GM23338 (cell line): ENCODE measurements at regions not wholly inside any gene's neighbourhood (a gene's known extent, or its start where the extent isn't known, plus 50 kb on each side); places are given as distances from the start of the nearest gene placed in this dataset.

Experiments used
- ATAC-seq: fragments of 200-7000 bp; cut with Tn5 transposase; 3 replicates; pipeline ENCODE4 v1.9.1; 2020
- DNase-seq: peaks from one replicate; pipeline ENCODE4 v3.0.0-alpha.2; 2015; ENCODE audit warnings: low spot score
- H2AFZ ChIP-seq: fragments of 200-600 bp; sonication (generic); 2 replicates; pipeline ENCODE4 v1.8.0; 2016; ENCODE audit warnings: antibody characterized with exemption, mild to moderate bottlenecking, moderate library complexity
- H3F3A ChIP-seq: fragments of 200-600 bp; sonication (generic); replicated peaks from 2 replicates; pipeline ENCODE4 v1.8.0; 2017; ENCODE audit warnings: antibody characterized with exemption, mixed run types, low read depth
- H3K27ac ChIP-seq: fragments of 200-600 bp; sonication (generic); 2 replicates; pipeline ENCODE4 v1.6.1; 2016; ENCODE audit warnings: low read depth
- H3K27me3 ChIP-seq: fragments of 200-600 bp; sonication (generic); 2 replicates; pipeline ENCODE4 v1.8.0; 2016; ENCODE audit warnings: mild to moderate bottlenecking, mixed run types, moderate library complexity; ENCODE audit not compliant: insufficient read depth
- H3K36me3 ChIP-seq: fragments of 200-600 bp; sonication (generic); 2 replicates; pipeline ENCODE4 v1.8.0; 2016; ENCODE audit warnings: mild to moderate bottlenecking; ENCODE audit not compliant: insufficient read depth
- H3K4me1 ChIP-seq: fragments of 200-600 bp; sonication (generic); 2 replicates; pipeline ENCODE4 v1.8.0; 2016; ENCODE audit warnings: mild to moderate bottlenecking, moderate library complexity; ENCODE audit not compliant: insufficient read depth
- H3K4me2 ChIP-seq: fragments of 200-600 bp; sonication (generic); 2 replicates; pipeline ENCODE4 v1.7.1; 2017; ENCODE audit warnings: mixed run types
- H3K4me3 ChIP-seq: fragments of 200-600 bp; sonication (generic); 2 replicates; pipeline ENCODE4 v1.6.1; 2016; ENCODE audit warnings: mixed run types
- H3K79me2 ChIP-seq: fragments of 200-600 bp; sonication (generic); replicated peaks from 2 replicates; pipeline ENCODE4 v1.8.0; 2017; ENCODE audit warnings: mild to moderate bottlenecking; ENCODE audit not compliant: insufficient read depth
- H3K9me2 ChIP-seq: fragments of 200-600 bp; sonication (generic); 2 replicates; pipeline ENCODE4 v1.8.0; 2017; ENCODE audit not compliant: insufficient read depth
- H4K20me1 ChIP-seq: fragments of 200-600 bp; sonication (generic); replicated peaks from 2 replicates; pipeline ENCODE4 v1.8.0; 2017; ENCODE audit warnings: mild to moderate bottlenecking; ENCODE audit not compliant: insufficient read depth
- H3K27ac Mint-ChIP-seq: 2 replicates; pipeline ENCODE4 v1.8.0; 2020; ENCODE audit warnings: inconsistent platforms, mild to moderate bottlenecking, moderate library complexity, mixed read lengths
- H3K27me3 Mint-ChIP-seq: 3 replicates; pipeline ENCODE4 v1.8.0; 2022; ENCODE audit warnings: low read depth, mild to moderate bottlenecking, moderate library complexity, mixed read lengths, inconsistent platforms; ENCODE audit not compliant: insufficient read depth, poor library complexity
- H3K36me3 Mint-ChIP-seq: 3 replicates; pipeline ENCODE4 v1.8.0; 2021; ENCODE audit warnings: low read depth, mild to moderate bottlenecking, inconsistent platforms, moderate library complexity, mixed read lengths
- H3K4me1 Mint-ChIP-seq: 3 replicates; pipeline ENCODE4 v1.8.0; 2020; ENCODE audit warnings: mild to moderate bottlenecking, inconsistent platforms, mixed read lengths
- H3K4me3 Mint-ChIP-seq: 3 replicates; pipeline ENCODE4 v1.8.0; 2021; ENCODE audit warnings: moderate library complexity, mild to moderate bottlenecking, inconsistent platforms, mixed read lengths
- H3K9me3 Mint-ChIP-seq: 3 replicates; pipeline ENCODE4 v1.8.0; 2020; ENCODE audit warnings: moderate library complexity, mild to moderate bottlenecking, inconsistent platforms, mixed read lengths
- CREB1 ChIP-seq: fragments of 250-450 bp; sonication (Bioruptor Pico); IDR thresholded peaks from 2 replicates; pipeline ENCODE4 v1.5.0; 2020; ENCODE audit warnings: low read depth, mild to moderate bottlenecking, moderate library complexity
- CTCF ChIP-seq, 2 experiments: fragments of 200-600 bp in 1 of 2; sonication (generic) in 1 of 2; conservative IDR thresholded peaks; 2 replicates each; pipeline versions ENCODE4 v1.5.1 to v1.6.1; 2016 to 2017; ENCODE audit warnings: antibody characterized with exemption in 2 of 2, low read depth in 2 of 2, mild to moderate bottlenecking in 2 of 2, moderate library complexity in 1 of 2
- EZH2 ChIP-seq: fragments of 200-600 bp; sonication (generic); IDR thresholded peaks from one replicate; pipeline ENCODE4 v1.8.0; 2017; ENCODE audit warnings: antibody characterized with exemption, mild to moderate bottlenecking, low read depth; ENCODE audit not compliant: unreplicated experiment
- JUNB ChIP-seq: IDR thresholded peaks from one replicate; pipeline ENCODE4 v1.6.1; 2016; ENCODE audit warnings: antibody characterized with exemption; ENCODE audit not compliant: unreplicated experiment
- NANOG ChIP-seq: IDR thresholded peaks from 2 replicates; pipeline ENCODE4 v1.6.1; 2016; ENCODE audit warnings: antibody characterized with exemption, borderline replicate concordance
- STAT1 ChIP-seq: IDR thresholded peaks from one replicate; pipeline ENCODE4 v1.6.1; 2016; ENCODE audit warnings: antibody characterized with exemption; ENCODE audit not compliant: unreplicated experiment
- ZNF462 ChIP-seq: fragments of 250-450 bp; sonication (Bioruptor Pico); IDR thresholded peaks from 2 replicates; pipeline ENCODE4 v1.5.0; 2020; ENCODE audit warnings: mild to moderate bottlenecking, moderate library complexity

GRCh38 chr3:188007897-188008296 is 146.1 kb upstream of the LPP start:
- Histone ChIP-seq H3K4me3 (no peak overlapping the region), H3K4me2 (no peak overlapping the region), H4K20me1 (no peaks in the 10 kb centered on the region), H3K79me2 (no peaks in the 10 kb centered on the region), H3K9me2 (peaks cover 4% of the 10 kb centered on the region; the same call in 1 of the 2 replicates), H2AFZ (peak overlapping the region; percentile 87), H3K36me3 (no peaks in the 10 kb centered on the region), H3K27me3 (no peaks in the 10 kb centered on the region), H3K27ac (no peak overlapping the region), H3K4me1 (peaks cover 7% of the 10 kb centered on the region; the same call in 1 of the 2 replicates), H3F3A (no peaks in the 10 kb centered on the region)
- Mint-ChIP-seq H3K4me1 (peaks cover 8% of the 10 kb centered on the region), H3K36me3 (peaks cover 6% of the 10 kb centered on the region; the same call in 2 of the 3 replicates), H3K27ac (no peak overlapping the region), H3K9me3 (peaks cover 14% of the 10 kb centered on the region; the same call in 2 of the 3 replicates), H3K4me3 (no peak overlapping the region), H3K27me3 (peaks cover 3% of the 10 kb centered on the region)
- no peak for TF ChIP-seq NANOG
- TF ChIP-seq CTCF (conservative IDR thresholded peaks at IDR 0.05; ENCODE audit: low read depth in 2 of 2) = no peak
- TF ChIP-seq STAT1 = no peak
- TF ChIP-seq JUNB = no peak
- no peak for TF ChIP-seq EZH2
- TF ChIP-seq ZNF462 (CRISPR knock-in tag) = no peak
- no peak for TF ChIP-seq CREB1 (CRISPR knock-in tag)
- no peak for ATAC-seq
- no peak for DNase-seq
